Neuronal stem cell (in vitro differentiated cells): ENCODE measurements at regions not wholly inside any gene's neighbourhood (a gene's known extent, or its start where the extent isn't known, plus 50 kb on each side); places are given as distances from the start of the nearest gene placed in this dataset.

Experiments
- DNase-seq: peaks from one replicate; pipeline ENCODE4 v3.0.0-alpha.2; 2013; ENCODE audit warnings: low spot score
- H2AFZ ChIP-seq: one replicate; pipeline ENCODE4 v1.6.1; 2013; ENCODE audit warnings: mild to moderate bottlenecking, low read length, inconsistent platforms
- H2AK5ac ChIP-seq: 2 replicates; pipeline ENCODE4 v1.6.1; 2013; ENCODE audit warnings: low read depth, mild to moderate bottlenecking, inconsistent platforms, low read length, moderate library complexity, mixed read lengths
- H2BK120ac ChIP-seq: 2 replicates; pipeline ENCODE4 v1.6.1; 2013; ENCODE audit warnings: low read depth, mild to moderate bottlenecking, inconsistent platforms, low read length, moderate library complexity, mixed read lengths
- H2BK12ac ChIP-seq: one replicate; pipeline ENCODE4 v1.6.1; 2013; ENCODE audit warnings: low read length, inconsistent platforms
- H2BK15ac ChIP-seq: 2 replicates; pipeline ENCODE4 v1.6.1; 2013; ENCODE audit warnings: mild to moderate bottlenecking, low read length, inconsistent platforms, mixed read lengths
- H2BK5ac ChIP-seq: one replicate; pipeline ENCODE4 v1.6.1; 2013; ENCODE audit warnings: inconsistent platforms, mild to moderate bottlenecking, low read length, moderate library complexity
- H3K14ac ChIP-seq: one replicate; pipeline ENCODE4 v1.6.1; 2013; ENCODE audit warnings: low read length, inconsistent platforms
- H3K18ac ChIP-seq: 2 replicates; pipeline ENCODE4 v1.6.1; 2013; ENCODE audit warnings: low read length, inconsistent platforms
- H3K23ac ChIP-seq: 2 replicates; pipeline ENCODE4 v1.6.1; 2013; ENCODE audit warnings: low read depth, mild to moderate bottlenecking, mixed read lengths, low read length, inconsistent platforms; ENCODE audit not compliant: poor library complexity
- H3K27ac ChIP-seq: replicated peaks from 3 replicates; pipeline ENCODE4 v1.5.1; 2013; ENCODE audit warnings: low read length, inconsistent platforms
- H3K27me3 ChIP-seq, 3 experiments: 2 replicates each; pipeline ENCODE4 v1.6.1; 2013; ENCODE audit warnings: low read length in 3 of 3, mild to moderate bottlenecking in 2 of 3, inconsistent platforms in 1 of 3, low read depth in 1 of 3, mixed read lengths in 1 of 3, moderate library complexity in 1 of 3; ENCODE audit not compliant: control insufficient read depth in 3 of 3, insufficient read depth in 3 of 3
- H3K36me3 ChIP-seq, 2 donors: replicated peaks in 1 of 2; 2 replicates each; pipeline ENCODE4 v1.6.1; 2013; ENCODE audit warnings: low read length in 2 of 2; ENCODE audit not compliant: control insufficient read depth in 2 of 2, insufficient read depth in 2 of 2
- H3K4ac ChIP-seq: 2 replicates; pipeline ENCODE4 v1.6.1; 2013; ENCODE audit warnings: inconsistent platforms, mild to moderate bottlenecking, low read length, moderate library complexity
- H3K4me1 ChIP-seq, 2 donors: 1 replicate in 1 of 2; 2 replicates in 1 of 2; pipeline ENCODE4 v1.6.1; 2013; ENCODE audit warnings: low read length in 2 of 2, low read depth in 1 of 2; ENCODE audit not compliant: control insufficient read depth in 2 of 2, insufficient read depth in 1 of 2
- H3K4me2 ChIP-seq: one replicate; pipeline ENCODE4 v1.6.1; 2013; ENCODE audit warnings: mild to moderate bottlenecking, low read length, inconsistent platforms; ENCODE audit not compliant: insufficient read depth, poor library complexity, severe bottlenecking
- H3K4me3 ChIP-seq, 2 donors: 2 replicates each; pipeline ENCODE4 v1.5.1; 2013; ENCODE audit warnings: low read length in 2 of 2, mild to moderate bottlenecking in 2 of 2, inconsistent platforms in 1 of 2, moderate library complexity in 1 of 2
- H3K79me1 ChIP-seq: one replicate; pipeline ENCODE4 v1.6.1; 2013; ENCODE audit warnings: low read depth, mild to moderate bottlenecking, inconsistent platforms, low read length, moderate library complexity
- H3K9ac ChIP-seq: one replicate; pipeline ENCODE4 v1.6.1; 2013; ENCODE audit warnings: mild to moderate bottlenecking, low read depth, low read length, inconsistent platforms; ENCODE audit not compliant: poor library complexity
- H3K9me3 ChIP-seq, 2 donors: replicated peaks in 1 of 2; 2 replicates each; pipeline versions ENCODE3 to v1.6.1; 2013; ENCODE audit warnings: low read length in 2 of 2, mild to moderate bottlenecking in 2 of 2, inconsistent platforms in 1 of 2, low read depth in 1 of 2, mixed read lengths in 1 of 2, moderate library complexity in 1 of 2; ENCODE audit not compliant: control insufficient read depth in 2 of 2, insufficient read depth in 1 of 2
- H4K8ac ChIP-seq: one replicate; pipeline ENCODE4 v1.6.1; 2013; ENCODE audit warnings: low read depth, mild to moderate bottlenecking, inconsistent platforms, low read length, moderate library complexity
- H4K91ac ChIP-seq: one replicate; pipeline ENCODE4 v1.6.1; 2013; ENCODE audit warnings: low read length, low read depth, mild to moderate bottlenecking, inconsistent platforms; ENCODE audit not compliant: poor library complexity
- WGBS, 2 donors: extraction: QIAGEN DNeasy Blood & Tissue Kit; methylation state at CpG; one replicate each; pipeline ENCODE4 v1.1.7; 2013; ENCODE audit warnings: missing lambda C conversion rate in 2 of 2, mixed read lengths in 1 of 2; ENCODE audit not compliant: insufficient read length in 2 of 2, insufficient replicate concordance in 1 of 2; ENCODE audit errors: extremely low coverage in 2 of 2; 5-methylcytosine and 5-hydroxymethylcytosine counted together

DNA sequence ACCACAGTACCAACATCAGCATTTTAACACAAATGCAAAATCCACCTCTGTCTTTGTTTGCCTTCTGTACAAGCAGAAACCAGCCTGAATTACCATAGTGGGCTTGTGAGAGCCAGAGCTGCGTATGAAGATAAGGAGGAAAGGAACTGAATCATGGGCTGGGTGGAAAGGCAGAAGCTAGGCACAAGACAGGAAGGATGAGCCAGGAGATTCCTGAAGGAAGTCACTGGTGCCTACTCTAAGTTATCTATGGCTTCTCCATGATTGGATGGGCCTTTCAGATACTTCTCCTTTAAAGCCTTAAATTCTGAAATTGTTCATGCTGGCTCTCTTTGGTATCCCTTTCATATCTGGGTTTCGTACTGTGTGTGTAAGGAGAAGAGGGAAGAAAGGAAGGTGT is 140.6 kb downstream of the LCA5 start:
- Histone ChIP-seq H2BK12ac (no peak overlapping the region), H3K36me3 (no peaks in the 10 kb centered on the region)

DNA sequence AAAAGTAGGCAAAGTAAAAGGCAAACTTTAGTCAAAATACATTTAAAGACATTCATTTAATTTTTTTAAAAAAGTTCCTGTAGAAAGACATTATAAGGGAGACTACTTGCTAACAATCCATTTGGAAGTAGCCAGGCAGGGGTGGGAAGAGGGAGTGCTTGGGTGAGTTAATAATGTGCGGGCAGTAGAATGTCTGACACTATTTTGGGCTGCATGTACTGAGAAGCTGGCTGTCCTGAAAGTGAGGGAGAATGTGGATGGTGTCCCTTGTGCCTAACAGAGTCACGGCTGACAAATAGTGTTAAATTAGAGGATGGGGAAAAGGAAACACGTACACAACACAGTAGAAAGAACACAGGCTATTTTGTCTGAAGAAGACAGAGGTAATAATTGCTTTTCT is 142.5 kb downstream of the LCA5 start:
- H2BK5ac ChIP-seq, result no peak overlapping the region
- H3K23ac ChIP-seq, result no peak overlapping the region
- peaks cover 0 to 2% of the 10 kb centered on the region in 2 donors for H3K9me3 ChIP-seq
- H4K91ac ChIP-seq, result no peak overlapping the region
- no peak overlapping the region for H2AK5ac ChIP-seq
- no peak for DNase-seq
- no peak overlapping the region for H3K4ac ChIP-seq
- H3K79me1 ChIP-seq, result no peaks in the 10 kb centered on the region
- H3K18ac ChIP-seq, result no peak overlapping the region
- H3K9ac ChIP-seq, result no peak overlapping the region
- H2AFZ ChIP-seq, result no peak overlapping the region
- H2BK15ac ChIP-seq, result no peak overlapping the region
- no CpG with 5 or more reads among the region's 3 CpGs for WGBS, 2 donors
- no peak overlapping the region for H2BK12ac ChIP-seq
- no peak overlapping the region for H3K4me2 ChIP-seq
- peaks cover 0 to 7% of the 10 kb centered on the region in 2 donors for H3K4me1 ChIP-seq
- H3K27ac ChIP-seq, result no peak overlapping the region
- no peaks in the 10 kb centered on the region for H3K27me3 ChIP-seq
- no peak overlapping the region for H2BK120ac ChIP-seq
- no peak overlapping the region for H3K14ac ChIP-seq
- no peaks in the 10 kb centered on the region for H3K36me3 ChIP-seq
- no peak overlapping the region for H4K8ac ChIP-seq
- no peak overlapping the region for H3K4me3 ChIP-seq

More for the DNA sequence above, 140.6 kb downstream of the LCA5 start:
- H2BK120ac ChIP-seq, result no peak overlapping the region
- H3K4ac ChIP-seq, result no peak overlapping the region
- H3K14ac ChIP-seq, result no peak overlapping the region
- no peak overlapping the region for H3K9ac ChIP-seq
- no peak overlapping the region for H2AFZ ChIP-seq
- H4K8ac ChIP-seq, result no peak overlapping the region
- H3K23ac ChIP-seq, result no peak overlapping the region
- H3K79me1 ChIP-seq, result no peaks in the 10 kb centered on the region
- WGBS, 2 donors, result no CpG with 5 or more reads among the region's 2 CpGs
- no peaks in the 10 kb centered on the region for H3K27me3 ChIP-seq
- peaks cover 0 to 2% of the 10 kb centered on the region in 2 donors for H3K9me3 ChIP-seq
- no peak overlapping the region for H3K18ac ChIP-seq
- H3K27ac ChIP-seq, result no peak overlapping the region
- H3K4me2 ChIP-seq, result no peak overlapping the region
- H2AK5ac ChIP-seq, result no peak overlapping the region
- H2BK15ac ChIP-seq, result no peak overlapping the region
- DNase-seq, result no peak
- peaks cover 0 to 13% of the 10 kb centered on the region in 2 donors for H3K4me1 ChIP-seq
- no peak overlapping the region for H2BK5ac ChIP-seq
- no peak overlapping the region for H3K4me3 ChIP-seq
- H4K91ac ChIP-seq, result no peak overlapping the region

DNA sequence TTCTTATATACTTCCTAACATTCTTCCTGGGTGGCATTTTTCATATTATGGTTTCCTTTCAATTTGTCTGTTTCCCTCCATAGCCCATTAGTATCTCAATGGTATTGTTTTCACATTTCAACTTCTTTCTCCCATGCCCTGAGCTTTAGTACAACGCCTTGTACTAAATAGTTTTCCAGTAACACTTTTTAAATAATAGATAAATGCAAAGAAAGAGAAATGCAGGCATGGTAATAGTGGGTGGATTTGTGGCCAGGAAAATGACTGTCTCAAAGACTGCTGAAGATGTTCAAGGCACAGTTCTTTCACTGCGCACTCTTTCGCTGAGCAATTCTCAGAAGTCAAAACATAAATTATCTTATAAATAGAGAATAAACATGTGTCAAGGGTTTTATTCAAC is 145.1 kb downstream of the LCA5 start:
- Histone ChIP-seq H2BK15ac (no peak overlapping the region), H3K4me3 (no peak overlapping the region), H3K27me3 (no peaks in the 10 kb centered on the region), H2AFZ (no peak overlapping the region), H3K9me3 (peaks cover 0 to 2% of the 10 kb centered on the region in 2 donors), H3K4ac (no peak overlapping the region), H3K4me1 (peaks cover 0 to 2% of the 10 kb centered on the region in 2 donors), H3K4me2 (no peak overlapping the region), H4K91ac (no peak overlapping the region), H2BK120ac (no peak overlapping the region), H2BK12ac (no peak overlapping the region), H2BK5ac (no peak overlapping the region), H3K27ac (no peak overlapping the region), H2AK5ac (no peak overlapping the region), H3K18ac (no peak overlapping the region), H3K36me3 (no peaks in the 10 kb centered on the region), H3K9ac (no peak overlapping the region), H3K79me1 (no peaks in the 10 kb centered on the region), H3K14ac (no peak overlapping the region), H3K23ac (no peak overlapping the region), H4K8ac (no peak overlapping the region)
- no peak for DNase-seq
- no CpG with 5 or more reads among the region's 3 CpGs for WGBS, 2 donors

DNA sequence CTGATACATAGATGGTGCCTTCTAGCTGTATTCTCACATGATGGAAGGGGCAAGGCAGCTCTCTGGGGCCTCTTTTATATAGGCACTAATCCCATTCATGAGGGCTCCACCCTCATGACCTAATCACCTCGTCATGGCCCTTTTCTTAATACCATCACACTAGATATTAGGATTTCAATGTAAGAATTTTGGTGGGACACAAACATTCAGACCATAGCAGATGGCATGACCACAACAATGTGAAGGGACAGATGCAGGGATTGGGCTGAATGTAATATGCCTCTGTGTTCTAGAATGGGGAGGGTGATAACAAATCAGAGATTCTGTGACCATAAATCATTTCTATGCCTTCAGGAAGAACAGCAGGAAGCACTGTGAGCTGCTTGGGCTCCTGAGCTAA is 145.8 kb downstream of the LCA5 start:
- H2AK5ac ChIP-seq, result no peak overlapping the region
- H3K4ac ChIP-seq, result no peak overlapping the region
- no CpG with 5 or more reads among the region's 1 CpG for WGBS, 2 donors
- H3K4me3 ChIP-seq, result no peak overlapping the region
- no peak overlapping the region for H2BK120ac ChIP-seq
- H4K91ac ChIP-seq, result no peak overlapping the region
- H3K27me3 ChIP-seq, result no peaks in the 10 kb centered on the region
- no peak overlapping the region for H2BK12ac ChIP-seq
- no peak overlapping the region for H3K9ac ChIP-seq
- H3K79me1 ChIP-seq, result no peaks in the 10 kb centered on the region
- H3K36me3 ChIP-seq, result no peaks in the 10 kb centered on the region
- H3K9me3 ChIP-seq, result peaks cover 0 to 2% of the 10 kb centered on the region in 2 donors
- H4K8ac ChIP-seq, result no peak overlapping the region
- H3K23ac ChIP-seq, result no peak overlapping the region
- no peak overlapping the region for H3K27ac ChIP-seq
- no peak for DNase-seq
- H3K4me1 ChIP-seq, result peaks cover 0 to 2% of the 10 kb centered on the region in 2 donors
- H2BK15ac ChIP-seq, result no peak overlapping the region
- H3K4me2 ChIP-seq, result no peak overlapping the region
- no peak overlapping the region for H2BK5ac ChIP-seq
- H3K18ac ChIP-seq, result no peak overlapping the region
- no peak overlapping the region for H3K14ac ChIP-seq
- H2AFZ ChIP-seq, result no peak overlapping the region
